SK-N-SH (cell line): ENCODE measurements at regions not wholly inside any gene's neighbourhood (a gene's known extent, or its start where the extent isn't known, plus 50 kb on each side); places are given as distances from the start of the nearest gene placed in this dataset.
A peak's percentile ranks its signal among the peaks of the same experiment; 100 is the strongest.

ENCODE experiments used
- CTCF ChIA-PET: fragments of 300-600, 350-600 bp; formaldehyde crosslinking; extraction: SDS; loops from one replicate; lab custom pipeline; 2021; lab: Yijun Ruan, JAX
- POLR2A ChIA-PET: fragments of 350-600 bp; sonication (Branson Sonifier 250); formaldehyde crosslinking; extraction: SDS; loops from one replicate; lab custom pipeline; 2020; ENCODE audit warnings: antibody characterized with exemption, inconsistent platforms; lab: Yijun Ruan, JAX
- DNase-seq: peaks from one replicate; pipeline ENCODE4 v3.0.0; 2012
- H2AFZ ChIP-seq: fragments of 200-600 bp; sonication (generic); 2 replicates; pipeline ENCODE4 v1.8.1; 2016; ENCODE audit warnings: antibody characterized with exemption, mild to moderate bottlenecking, low read depth
- H3F3A ChIP-seq: fragments of 200-600 bp; sonication (generic); replicated peaks from 2 replicates; pipeline ENCODE3; 2016; ENCODE audit warnings: antibody characterized with exemption, mild to moderate bottlenecking; ENCODE audit not compliant: insufficient read depth
- H3K27ac ChIP-seq, 2 experiments: fragments of 200-500 bp in 1 of 2; fragments of 200-600 bp in 1 of 2; sonication (Bioruptor generic) in 1 of 2; sonication (generic), shearing (Covaris generic) in 1 of 2; 2 replicates each; pipeline versions ENCODE4 v1.5.1 to v1.6.1; 2014 to 2016; ENCODE audit warnings: low read depth in 2 of 2, inconsistent platforms in 1 of 2, low read length in 1 of 2, mild to moderate bottlenecking in 1 of 2, mixed read lengths in 1 of 2
- H3K27me3 ChIP-seq: fragments of 200-600 bp; sonication (generic), shearing (Covaris generic); 2 replicates; pipeline ENCODE4 v1.6.1; 2016; ENCODE audit warnings: mixed run types; ENCODE audit not compliant: insufficient read depth
- H3K36me3 ChIP-seq, 2 experiments: fragments of 200-500 bp in 1 of 2; fragments of 200-600 bp in 1 of 2; sonication (Bioruptor generic) in 1 of 2; sonication (generic) in 1 of 2; replicated peaks in 1 of 2; 2 replicates each; pipeline versions ENCODE3 to v1.5.1; 2014 to 2016; ENCODE audit warnings: low read length in 1 of 2, mild to moderate bottlenecking in 1 of 2; ENCODE audit not compliant: insufficient read depth in 2 of 2, control insufficient read depth in 1 of 2
- H3K4me1 ChIP-seq, 2 experiments: fragments of 200-500 bp in 1 of 2; fragments of 200-600 bp in 1 of 2; sonication (Bioruptor generic) in 1 of 2; sonication (generic), shearing (Covaris generic) in 1 of 2; 2 replicates each; pipeline versions ENCODE4 v1.5.1 to v1.6.1; 2014 to 2016; ENCODE audit warnings: low read depth in 1 of 2, low read length in 1 of 2, mixed run types in 1 of 2; ENCODE audit not compliant: insufficient read depth in 2 of 2, control insufficient read depth in 1 of 2
- H3K4me2 ChIP-seq: fragments of 200-600 bp; sonication (generic), shearing (Covaris generic); 2 replicates; pipeline ENCODE4 v1.6.1; 2017; ENCODE audit warnings: mixed run types
- H3K4me3 ChIP-seq, 2 experiments: fragments of 200-500 bp in 1 of 2; fragments of 200-600 bp in 1 of 2; sonication (Bioruptor generic) in 1 of 2; sonication (generic), shearing (Covaris generic) in 1 of 2; 2 replicates each; pipeline versions ENCODE4 v1.5.1 to v1.8.1; 2014 to 2016; ENCODE audit warnings: low read depth in 2 of 2, inconsistent platforms in 1 of 2, low read length in 1 of 2, mild to moderate bottlenecking in 1 of 2, mixed read lengths in 1 of 2, moderate library complexity in 1 of 2
- H3K79me2 ChIP-seq: fragments of 200-600 bp; sonication (generic); 2 replicates; pipeline ENCODE4 v1.8.1; 2017; ENCODE audit warnings: mild to moderate bottlenecking; ENCODE audit not compliant: insufficient read depth
- H3K9ac ChIP-seq: fragments of 200-600 bp; sonication (generic); 2 replicates; pipeline ENCODE4 v1.6.1; 2017; ENCODE audit warnings: mixed run types
- H3K9me2 ChIP-seq: fragments of 200-600 bp; sonication (generic); 2 replicates; pipeline ENCODE4 v1.6.1; 2017; ENCODE audit warnings: mixed run types
- H3K9me3 ChIP-seq: fragments of 200-600 bp; sonication (generic); 2 replicates; pipeline ENCODE4 v1.6.1; 2017; ENCODE audit warnings: mixed run types, mild to moderate bottlenecking, moderate library complexity
- H4K20me1 ChIP-seq: fragments of 200-600 bp; sonication (generic); 2 replicates; pipeline ENCODE4 v1.6.1; 2017; ENCODE audit warnings: mild to moderate bottlenecking, mixed run types; ENCODE audit not compliant: insufficient read depth
- EP300 ChIP-seq, 2 experiments: IDR thresholded peaks; 2 replicates each; pipeline versions ENCODE4 v1.4.0 to v1.6.1; 2012; ENCODE audit warnings: borderline replicate concordance in 1 of 2, low read depth in 1 of 2, low read length in 1 of 2
- FOSL2 ChIP-seq: IDR thresholded peaks from 2 replicates; pipeline ENCODE4 v1.4.0; 2012; ENCODE audit warnings: low read depth, mild to moderate bottlenecking, moderate library complexity, borderline replicate concordance
- GATA2 ChIP-seq: sonication (generic); formaldehyde crosslinking; IDR thresholded peaks from 2 replicates; pipeline ENCODE4 v1.5.0; 2020; ENCODE audit warnings: mild to moderate bottlenecking, missing genetic modification reagents
- JUND ChIP-seq: IDR thresholded peaks from 2 replicates; pipeline ENCODE4 v1.4.0; 2012
- MEF2A ChIP-seq: IDR thresholded peaks from 2 replicates; pipeline ENCODE4 v1.4.0; 2012; ENCODE audit warnings: low read depth, borderline replicate concordance
- MXI1 ChIP-seq: IDR thresholded peaks from 2 replicates; pipeline ENCODE4 v1.6.1; 2012; ENCODE audit warnings: mild to moderate bottlenecking, low read depth, low read length, improper control_type of control experiment
- NFIC ChIP-seq: IDR thresholded peaks from 2 replicates; pipeline ENCODE4 v1.4.0; 2012; ENCODE audit warnings: borderline replicate concordance
- NRF1 ChIP-seq: IDR thresholded peaks from 2 replicates; pipeline ENCODE4 v1.6.1; 2012; ENCODE audit warnings: low read depth, mild to moderate bottlenecking, low read length
- POLR2AphosphoS5 ChIP-seq: IDR thresholded peaks from 2 replicates; pipeline ENCODE4 v1.6.1; 2012; ENCODE audit warnings: low read depth, low read length
- RCOR1 ChIP-seq: fragments of 150-350 bp; IDR thresholded peaks from 2 replicates; pipeline ENCODE4 v1.6.1; 2017; ENCODE audit warnings: antibody characterized with exemption, low read length
- RXRA ChIP-seq: IDR thresholded peaks from 2 replicates; pipeline ENCODE4 v1.4.0; 2012; ENCODE audit warnings: low read depth, mild to moderate bottlenecking, borderline replicate concordance
- SIN3A ChIP-seq: IDR thresholded peaks from 2 replicates; pipeline ENCODE4 v1.6.1; 2012; ENCODE audit warnings: low read depth, mild to moderate bottlenecking, low read length, moderate library complexity, borderline replicate concordance
- SMC3 ChIP-seq: IDR thresholded peaks from 2 replicates; pipeline ENCODE4 v1.6.1; 2012; ENCODE audit warnings: low read depth, low read length, improper control_type of control experiment
- TAF1 ChIP-seq: IDR thresholded peaks from 2 replicates; pipeline ENCODE4 v1.6.1; 2012; ENCODE audit warnings: low read depth, mild to moderate bottlenecking, low read length, moderate library complexity, borderline replicate concordance
- TCF12 ChIP-seq: IDR thresholded peaks from 2 replicates; pipeline ENCODE4 v1.4.0; 2012
- TEAD4 ChIP-seq: IDR thresholded peaks from 2 replicates; pipeline ENCODE4 v1.4.0; 2012; ENCODE audit warnings: mild to moderate bottlenecking, borderline replicate concordance; ENCODE audit not compliant: insufficient read depth
- YY1 ChIP-seq: IDR thresholded peaks from 2 replicates; pipeline ENCODE4 v1.4.0; 2012; ENCODE audit warnings: low read depth, mild to moderate bottlenecking
- WGBS: methylation state at CpG from one replicate; pipeline ENCODE4 v1.1.6; 2017; ENCODE audit warnings: low lambda C conversion rate; 5-methylcytosine and 5-hydroxymethylcytosine counted together
- TF ChIP-seq, protein P1 (sequence below): fragments of 150-350 bp; IDR thresholded peaks from 2 replicates; pipeline ENCODE4 v1.6.1; 2017; ENCODE audit warnings: antibody characterized with exemption, low read length, low read depth, borderline replicate concordance
- TF ChIP-seq, protein P2 (sequence below): IDR thresholded peaks from 2 replicates; pipeline ENCODE4; 2012
- TF ChIP-seq, protein P3 (sequence below): IDR thresholded peaks from 2 replicates; pipeline ENCODE4 v1.4.0; 2012; ENCODE audit warnings: low read depth, borderline replicate concordance
- TF ChIP-seq, protein P4 (sequence below): IDR thresholded peaks from 2 replicates; pipeline ENCODE4 v1.4.0; 2012; ENCODE audit warnings: low read depth

DNA sequence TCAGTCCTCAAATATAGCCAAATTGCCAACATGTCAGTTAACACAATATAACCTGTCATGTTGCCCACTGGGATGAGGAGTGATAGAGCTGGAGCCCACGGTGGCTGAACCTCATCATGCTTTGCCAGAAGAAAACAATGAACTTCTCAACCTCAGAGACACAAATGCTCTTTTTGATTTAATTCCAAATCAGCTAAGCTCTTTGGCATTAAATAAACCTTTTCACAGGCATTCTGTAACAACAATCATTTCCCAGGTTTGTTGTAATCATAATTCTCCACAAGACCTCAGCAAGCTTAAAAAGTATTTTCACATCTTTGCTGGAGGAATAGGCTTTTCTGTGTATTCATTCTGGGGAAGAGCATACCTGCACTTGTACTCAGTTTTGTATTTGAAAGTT lies 830.9 kb downstream of the MAT2B start:
- no peaks in the 10 kb centered on the region for H3K9me3 ChIP-seq
- ChIA-PET POLR2A (no interaction called here), CTCF (interaction anchor here (1.3 kb wide), 1 partner anchor 9 kb away, joined by 3 read pairs; no protein-coding TSS in a partner anchor)
- no peak for DNase-seq
- peaks cover 0 to 20% of the 10 kb centered on the region in 2 experiments for H3K4me1 ChIP-seq
- H4K20me1 ChIP-seq: no peaks in the 10 kb centered on the region
- H3K27ac ChIP-seq: peak overlapping the region; percentile 72 to 74; a peak in 3 of 4 replicates
- 13% methylated on average over 1 of the region's 1 CpG for WGBS
- no peaks in the 10 kb centered on the region for H3K36me3 ChIP-seq
- no peak overlapping the region; a peak in 1 of 4 replicates for H3K4me3 ChIP-seq
- H2AFZ ChIP-seq: no peak overlapping the region
- peak overlapping the region; percentile 34; the same call in 1 of the 2 replicates for H3K4me2 ChIP-seq
- TF ChIP-seq NRF1 (no peak), NFIC (no peak), POLR2AphosphoS5 (no peak), SIN3A (no peak), MXI1 (no peak), RXRA (no peak), GATA2 (CRISPR knock-in tag) (no peak)
- TF ChIP-seq, protein P1, sequence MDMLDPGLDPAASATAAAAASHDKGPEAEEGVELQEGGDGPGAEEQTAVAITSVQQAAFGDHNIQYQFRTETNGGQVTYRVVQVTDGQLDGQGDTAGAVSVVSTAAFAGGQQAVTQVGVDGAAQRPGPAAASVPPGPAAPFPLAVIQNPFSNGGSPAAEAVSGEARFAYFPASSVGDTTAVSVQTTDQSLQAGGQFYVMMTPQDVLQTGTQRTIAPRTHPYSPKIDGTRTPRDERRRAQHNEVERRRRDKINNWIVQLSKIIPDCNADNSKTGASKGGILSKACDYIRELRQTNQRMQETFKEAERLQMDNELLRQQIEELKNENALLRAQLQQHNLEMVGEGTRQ: no peak
- H3K9me2 ChIP-seq: no peaks in the 10 kb centered on the region
- no peak overlapping the region for H3K9ac ChIP-seq
- H3K79me2 ChIP-seq: no peaks in the 10 kb centered on the region
- peaks cover 20% of the 10 kb centered on the region for H3F3A ChIP-seq
- no peaks in the 10 kb centered on the region for H3K27me3 ChIP-seq

DNA sequence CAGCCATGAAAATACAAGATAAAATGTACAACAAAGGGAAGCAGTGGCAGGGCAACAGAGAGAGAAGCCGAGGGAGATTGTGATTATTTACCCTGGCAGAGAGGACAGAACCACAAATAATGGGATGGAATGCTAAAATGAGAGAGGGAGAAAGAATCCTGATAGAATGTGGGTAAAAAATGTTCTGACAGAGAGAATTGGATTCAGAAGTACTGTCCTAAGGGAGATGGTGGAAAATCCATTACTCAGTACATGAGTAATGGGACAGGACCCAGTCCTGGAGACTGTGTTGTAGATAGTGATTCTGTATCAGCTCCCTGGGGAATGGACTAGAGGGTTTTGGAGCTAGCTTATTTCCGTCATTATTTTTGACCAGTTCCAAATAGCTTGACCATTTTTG lies 831.5 kb downstream of the MAT2B start:
- Histone ChIP-seq H3F3A (peaks cover 20% of the 10 kb centered on the region), H2AFZ (no peak overlapping the region), H3K79me2 (no peaks in the 10 kb centered on the region), H4K20me1 (no peaks in the 10 kb centered on the region), H3K9ac (no peak overlapping the region), H3K27ac (peak overlapping the region; percentile 72 to 74; a peak in 3 of 4 replicates), H3K9me2 (no peaks in the 10 kb centered on the region), H3K9me3 (no peaks in the 10 kb centered on the region), H3K4me1 (peaks cover 0 to 20% of the 10 kb centered on the region in 2 experiments), H3K4me2 (peak overlapping the region; percentile 34; the same call in 1 of the 2 replicates), H3K36me3 (no peaks in the 10 kb centered on the region), H3K4me3 (no peak overlapping the region), H3K27me3 (no peaks in the 10 kb centered on the region)
- 41% methylated on average over 2 of the region's 2 CpGs for WGBS
- no peak for TF ChIP-seq SMC3
- TF ChIP-seq TAF1: no peak
- TF ChIP-seq, protein P2, sequence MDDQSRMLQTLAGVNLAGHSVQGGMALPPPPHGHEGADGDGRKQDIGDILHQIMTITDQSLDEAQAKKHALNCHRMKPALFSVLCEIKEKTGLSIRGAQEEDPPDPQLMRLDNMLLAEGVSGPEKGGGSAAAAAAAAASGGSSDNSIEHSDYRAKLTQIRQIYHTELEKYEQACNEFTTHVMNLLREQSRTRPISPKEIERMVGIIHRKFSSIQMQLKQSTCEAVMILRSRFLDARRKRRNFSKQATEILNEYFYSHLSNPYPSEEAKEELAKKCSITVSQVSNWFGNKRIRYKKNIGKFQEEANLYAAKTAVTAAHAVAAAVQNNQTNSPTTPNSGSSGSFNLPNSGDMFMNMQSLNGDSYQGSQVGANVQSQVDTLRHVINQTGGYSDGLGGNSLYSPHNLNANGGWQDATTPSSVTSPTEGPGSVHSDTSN: peak; percentile 81
- TF ChIP-seq MXI1: no peak
- peak; percentile 43 for TF ChIP-seq JUND
- TF ChIP-seq TCF12: peak; percentile 70
- TF ChIP-seq EP300 (IDR thresholded peaks at IDR 0.05; ENCODE audit: borderline replicate concordance in 1 of 2, low read depth in 1 of 2, low read length in 1 of 2): peak in 1 of 2 experiments; percentile 78; a peak in 2 of 4 replicates
- TF ChIP-seq YY1: no peak
- peak; percentile 66 for TF ChIP-seq NFIC
- TF ChIP-seq TEAD4: peak; percentile 49; the same call in 1 of the 2 replicates
- no peak for TF ChIP-seq MEF2A
- TF ChIP-seq, protein P3, sequence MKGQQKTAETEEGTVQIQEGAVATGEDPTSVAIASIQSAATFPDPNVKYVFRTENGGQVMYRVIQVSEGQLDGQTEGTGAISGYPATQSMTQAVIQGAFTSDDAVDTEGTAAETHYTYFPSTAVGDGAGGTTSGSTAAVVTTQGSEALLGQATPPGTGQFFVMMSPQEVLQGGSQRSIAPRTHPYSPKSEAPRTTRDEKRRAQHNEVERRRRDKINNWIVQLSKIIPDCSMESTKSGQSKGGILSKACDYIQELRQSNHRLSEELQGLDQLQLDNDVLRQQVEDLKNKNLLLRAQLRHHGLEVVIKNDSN: no peak
- TF ChIP-seq, protein P4, sequence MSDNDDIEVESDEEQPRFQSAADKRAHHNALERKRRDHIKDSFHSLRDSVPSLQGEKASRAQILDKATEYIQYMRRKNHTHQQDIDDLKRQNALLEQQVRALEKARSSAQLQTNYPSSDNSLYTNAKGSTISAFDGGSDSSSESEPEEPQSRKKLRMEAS: no peak
- TF ChIP-seq FOSL2: peak; percentile 21; the same call in 1 of the 2 replicates
- TF ChIP-seq RCOR1: no peak
- no peak for DNase-seq
- POLR2A ChIA-PET: no interaction called here
- CTCF ChIA-PET: interaction anchor here (0.6 to 1.3 kb wide), 2 partner anchors 10 to 408 kb away, joined by 3 read pairs; no protein-coding TSS in a partner anchor
